Hepatocyte (in vitro differentiated cells): ENCODE measurements at regions not wholly inside any gene's neighbourhood (a gene's known extent, or its start where the extent isn't known, plus 50 kb on each side); places are given as distances from the start of the nearest gene placed in this dataset.
"Not testable (repeated sequence)": the region's sequence is repeated elsewhere in the genome, so short reads cannot be mapped to it uniquely, and the experiment has no call there.

Source experiments
- DNase-seq: peaks from one replicate; pipeline ENCODE4 v3.0.0-alpha.2; 2016; ENCODE audit warnings: low spot score
- H2AFZ ChIP-seq: fragments of 200-600 bp; sonication (generic); 2 replicates; pipeline ENCODE4 v1.6.0; 2016; ENCODE audit warnings: antibody characterized with exemption, mild to moderate bottlenecking
- H3K27ac ChIP-seq: fragments of 200-600 bp; sonication (generic); 2 replicates; pipeline ENCODE4 v1.5.1; 2016; ENCODE audit warnings: mild to moderate bottlenecking
- H3K27me3 ChIP-seq: fragments of 200-600 bp; sonication (generic); 2 replicates; pipeline ENCODE4 v1.6.1; 2016
- H3K36me3 ChIP-seq: fragments of 200-600 bp; sonication (generic); replicated peaks from 2 replicates; pipeline ENCODE4 v1.5.1; 2016; ENCODE audit warnings: low read depth; ENCODE audit not compliant: insufficient read depth
- H3K4me1 ChIP-seq: fragments of 200-600 bp; sonication (generic); 2 replicates; pipeline ENCODE4 v1.5.1; 2016; ENCODE audit warnings: mild to moderate bottlenecking, moderate library complexity; ENCODE audit not compliant: insufficient read depth
- H3K4me2 ChIP-seq: fragments of 200-600 bp; sonication (generic); 2 replicates; pipeline ENCODE4 v1.6.0; 2016
- H3K4me3 ChIP-seq: fragments of 200-600 bp; sonication (generic); 2 replicates; pipeline ENCODE4 v1.5.1; 2016; ENCODE audit warnings: mild to moderate bottlenecking
- H3K79me2 ChIP-seq: fragments of 200-600 bp; sonication (generic); 2 replicates; pipeline ENCODE4 v1.6.0; 2017; ENCODE audit warnings: mild to moderate bottlenecking
- H3K9me2 ChIP-seq: fragments of 200-600 bp; sonication (generic); replicated peaks from 2 replicates; pipeline ENCODE4 v1.6.0; 2017; ENCODE audit warnings: mild to moderate bottlenecking; ENCODE audit not compliant: insufficient read depth
- H3K9me3 ChIP-seq: fragments of 200-600 bp; sonication (generic); 2 replicates; pipeline ENCODE4 v1.5.1; 2016; ENCODE audit warnings: low read depth, mild to moderate bottlenecking
- H4K20me1 ChIP-seq: fragments of 200-600 bp; sonication (generic); 2 replicates; pipeline ENCODE4 v1.6.0; 2016; ENCODE audit warnings: mild to moderate bottlenecking; ENCODE audit not compliant: insufficient read depth, poor library complexity, severe bottlenecking
- CTCF ChIP-seq: fragments of 200-600 bp; sonication (generic); IDR thresholded peaks from 2 replicates; pipeline ENCODE4 v1.5.1; 2016; ENCODE audit warnings: antibody characterized with exemption, mild to moderate bottlenecking; ENCODE audit not compliant: poor library complexity
- EZH2 ChIP-seq: fragments of 200-600 bp; sonication (generic); IDR thresholded peaks from 2 replicates; pipeline ENCODE4 v1.6.1; 2016; ENCODE audit warnings: antibody characterized with exemption, mild to moderate bottlenecking, borderline replicate concordance
- EZH2phosphoT487 ChIP-seq: fragments of 200-600 bp; sonication (generic); IDR thresholded peaks from one replicate; pipeline ENCODE4 v1.6.1; 2018; ENCODE audit warnings: antibody characterized with exemption, mild to moderate bottlenecking, low read depth, moderate library complexity; ENCODE audit not compliant: unreplicated experiment, severe bottlenecking
- WGBS: methylation state at CpG from one replicate; pipeline ENCODE4 v1.1.6; 2016; ENCODE audit warnings: low lambda C conversion rate; ENCODE audit errors: missing lambda C conversion rate; 5-methylcytosine and 5-hydroxymethylcytosine counted together

GRCh38 chr6:86672125-86672524 is 265.2 kb upstream of the HTR1E start:
- not testable (repeated sequence) for H4K20me1 ChIP-seq, H3K79me2 ChIP-seq, H3K27ac ChIP-seq, H3K9me3 ChIP-seq, DNase-seq, H3K27me3 ChIP-seq, H3K4me1 ChIP-seq, H2AFZ ChIP-seq, H3K9me2 ChIP-seq, H3K4me2 ChIP-seq, H3K36me3 ChIP-seq, H3K4me3 ChIP-seq
- 87% methylated on average over 8 of the region's 8 CpGs for WGBS

DNA sequence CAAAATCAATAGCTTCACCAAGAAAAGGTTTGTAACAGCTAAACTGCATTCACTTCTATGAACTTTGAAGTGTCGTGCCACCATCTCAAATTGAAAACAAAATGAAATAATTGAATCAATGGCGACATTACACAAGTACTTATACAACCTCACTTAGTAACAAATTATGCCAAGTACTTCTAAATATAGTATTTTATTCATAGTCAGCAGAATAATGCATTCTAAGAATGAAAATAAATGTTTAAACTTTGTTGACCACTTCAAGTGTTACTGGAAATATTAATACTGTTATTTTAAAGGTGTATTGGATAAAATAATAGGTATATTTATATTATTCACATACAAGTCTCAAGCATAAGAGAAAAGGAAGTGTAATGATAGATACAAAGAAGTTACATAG is 280.1 kb upstream of the HTR1E start:
- no peak overlapping the region for H3K27ac ChIP-seq
- no peak overlapping the region for H3K4me3 ChIP-seq
- no peaks in the 10 kb centered on the region for H3K9me2 ChIP-seq
- no peaks in the 10 kb centered on the region for H3K27me3 ChIP-seq
- no peaks in the 10 kb centered on the region for H3K79me2 ChIP-seq
- H3K4me1 ChIP-seq: no peaks in the 10 kb centered on the region
- TF ChIP-seq EZH2 (no peak), CTCF (no peak), EZH2phosphoT487 (no peak)
- no peaks in the 10 kb centered on the region for H3K36me3 ChIP-seq
- 86% methylated on average over 2 of the region's 2 CpGs for WGBS
- H3K4me2 ChIP-seq: no peak overlapping the region
- no peaks in the 10 kb centered on the region for H3K9me3 ChIP-seq
- no peak for DNase-seq
- H2AFZ ChIP-seq: no peak overlapping the region
- no peaks in the 10 kb centered on the region for H4K20me1 ChIP-seq

GRCh38 chr6:86629123-86629522 is 308.2 kb upstream of the HTR1E start:
- H3K9me3 ChIP-seq: no peaks in the 10 kb centered on the region
- no peaks in the 10 kb centered on the region for H3K27me3 ChIP-seq
- H3K4me1 ChIP-seq: no peaks in the 10 kb centered on the region
- no peaks in the 10 kb centered on the region for H3K36me3 ChIP-seq
- no peak for TF ChIP-seq EZH2phosphoT487
- TF ChIP-seq EZH2: no peak
- TF ChIP-seq CTCF: no peak
- no peaks in the 10 kb centered on the region for H3K79me2 ChIP-seq
- no peak overlapping the region for H3K4me2 ChIP-seq
- DNase-seq: no peak
- WGBS: 44% methylated on average over 1 of the region's 1 CpG
- no peak overlapping the region for H3K4me3 ChIP-seq
- no peak overlapping the region for H3K27ac ChIP-seq
- no peaks in the 10 kb centered on the region for H4K20me1 ChIP-seq
- no peaks in the 10 kb centered on the region for H3K9me2 ChIP-seq
- H2AFZ ChIP-seq: no peak overlapping the region

- H3K9me2 ChIP-seq: no peaks in the 10 kb centered on the region
- H4K20me1 ChIP-seq: no peaks in the 10 kb centered on the region
- no peaks in the 10 kb centered on the region for H3K4me1 ChIP-seq
- no peak overlapping the region for H2AFZ ChIP-seq
- H3K36me3 ChIP-seq: no peaks in the 10 kb centered on the region
- WGBS: 92% methylated on average over 2 of the region's 2 CpGs
- no peak overlapping the region for H3K4me3 ChIP-seq
- DNase-seq: no peak
- no peak overlapping the region for H3K4me2 ChIP-seq
- H3K27me3 ChIP-seq: no peaks in the 10 kb centered on the region
- TF ChIP-seq CTCF: no peak
- TF ChIP-seq EZH2: no peak
- TF ChIP-seq EZH2phosphoT487: no peak
- no peaks in the 10 kb centered on the region for H3K9me3 ChIP-seq
- H3K79me2 ChIP-seq: no peaks in the 10 kb centered on the region
- no peak overlapping the region for H3K27ac ChIP-seq
Measured at GRCh38 chr6:86619428-86619827, 317.9 kb upstream of the HTR1E start.
